EL (cell line): ENCODE measurements at regions not wholly inside any gene's neighbourhood (a gene's known extent, or its start where the extent isn't known, plus 50 kb on each side); places are given as distances from the start of the nearest gene placed in this dataset.
"Not testable (repeated sequence)": the region's sequence is repeated elsewhere in the genome, so short reads cannot be mapped to it uniquely, and the experiment has no call there.

Experiments
- DNase-seq: peaks from one replicate; pipeline ENCODE4 v3.0.0-alpha.2; 2016

GRCh38 chr3:178304758-178305467, 231.3 kb upstream of the KCNMB2 start:
- DNase-seq: peak; percentile 82

DNA sequence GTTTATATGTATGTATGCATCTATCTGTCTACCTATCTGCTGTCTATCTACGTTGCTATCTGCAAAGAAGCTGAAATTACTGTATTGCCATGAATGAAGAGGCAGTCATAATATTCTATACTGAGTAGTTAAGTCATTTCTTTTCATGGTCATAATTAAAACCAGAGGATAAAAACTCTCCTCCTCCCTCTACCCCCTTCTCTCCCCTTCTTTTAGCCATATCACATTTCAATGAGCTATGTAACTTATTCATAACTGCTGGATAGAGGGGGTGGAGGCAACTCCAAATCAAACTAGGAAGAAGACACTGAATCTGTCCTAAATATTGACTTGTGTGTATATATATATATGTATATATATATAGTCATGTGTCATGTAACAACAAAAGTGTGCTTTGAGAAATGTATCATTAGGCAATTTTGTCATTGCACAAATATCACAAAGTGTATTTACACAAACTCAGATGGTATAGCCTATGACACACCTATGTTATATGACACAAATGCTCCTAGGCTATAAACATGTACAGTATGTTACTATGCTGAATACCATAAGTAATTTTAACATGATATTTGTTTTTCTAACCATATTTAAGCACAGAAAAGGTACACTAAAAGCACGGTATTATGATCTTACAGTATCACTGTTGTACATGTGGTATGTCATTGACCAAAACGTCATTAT, 229.7 kb upstream of the KCNMB2 start:
- no peak for DNase-seq

DNA sequence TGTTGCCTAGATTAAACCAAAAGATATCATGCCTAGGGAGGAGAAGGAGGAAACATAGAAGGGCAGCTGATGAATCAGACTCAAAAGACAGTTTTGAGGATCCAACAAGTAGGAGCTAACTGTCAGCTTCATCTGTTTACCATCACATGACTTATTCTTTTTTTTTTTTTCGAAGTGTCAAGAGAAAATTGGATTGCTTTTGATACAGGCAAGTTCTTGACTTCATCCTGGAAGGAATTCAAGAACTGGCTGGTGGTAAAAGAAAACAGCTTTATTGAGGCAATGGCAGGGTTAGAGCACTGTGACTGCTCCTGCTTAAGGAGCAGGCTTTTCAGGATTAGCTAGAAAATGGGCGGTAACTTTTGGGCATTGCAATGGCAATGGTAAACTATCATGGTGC, 227.5 kb upstream of the KCNMB2 start:
- no peak for DNase-seq

DNA sequence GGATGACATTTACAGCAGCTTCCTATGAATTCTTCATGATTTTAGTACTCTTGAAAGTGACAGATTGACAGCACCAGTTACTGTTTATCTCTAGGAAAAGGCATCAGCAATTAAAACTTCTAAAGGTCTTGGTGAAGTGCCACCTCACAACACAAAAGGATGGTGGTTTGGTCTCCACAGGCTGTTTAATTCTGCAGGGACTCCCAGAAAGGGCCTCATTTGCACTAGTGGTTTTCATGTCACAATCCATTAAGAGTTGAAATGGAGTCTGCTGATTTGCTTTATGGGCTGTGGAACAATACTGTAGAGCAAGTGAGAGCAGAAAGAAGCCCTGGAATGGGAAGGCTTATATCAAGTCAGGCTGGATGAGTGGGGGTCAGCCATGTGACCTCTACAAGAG, 225.3 kb upstream of the KCNMB2 start:
- DNase-seq: no peak

DNA sequence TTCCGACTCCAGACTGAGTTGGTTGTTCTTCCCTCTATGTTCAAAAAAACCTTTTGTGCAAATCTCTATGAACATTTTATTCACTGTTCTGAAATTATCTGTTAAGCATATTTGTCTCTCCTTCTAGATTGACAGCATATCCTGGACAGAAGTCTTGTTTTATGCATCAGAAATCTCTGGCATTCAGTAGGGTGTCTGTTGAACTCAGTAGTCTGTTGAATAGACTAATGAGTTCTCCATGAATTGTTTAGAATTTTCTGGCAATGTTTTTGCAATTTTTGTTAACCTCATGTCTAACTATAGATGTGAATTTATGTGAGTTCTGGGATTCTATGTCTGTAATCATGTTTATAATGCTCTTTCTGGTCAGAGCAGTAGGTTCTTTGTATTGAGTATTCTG, 222.5 kb upstream of the KCNMB2 start:
- DNase-seq: no peak

GRCh38 chr3:178318340-178318739, 217.9 kb upstream of the KCNMB2 start:
- DNase-seq: no peak

DNA sequence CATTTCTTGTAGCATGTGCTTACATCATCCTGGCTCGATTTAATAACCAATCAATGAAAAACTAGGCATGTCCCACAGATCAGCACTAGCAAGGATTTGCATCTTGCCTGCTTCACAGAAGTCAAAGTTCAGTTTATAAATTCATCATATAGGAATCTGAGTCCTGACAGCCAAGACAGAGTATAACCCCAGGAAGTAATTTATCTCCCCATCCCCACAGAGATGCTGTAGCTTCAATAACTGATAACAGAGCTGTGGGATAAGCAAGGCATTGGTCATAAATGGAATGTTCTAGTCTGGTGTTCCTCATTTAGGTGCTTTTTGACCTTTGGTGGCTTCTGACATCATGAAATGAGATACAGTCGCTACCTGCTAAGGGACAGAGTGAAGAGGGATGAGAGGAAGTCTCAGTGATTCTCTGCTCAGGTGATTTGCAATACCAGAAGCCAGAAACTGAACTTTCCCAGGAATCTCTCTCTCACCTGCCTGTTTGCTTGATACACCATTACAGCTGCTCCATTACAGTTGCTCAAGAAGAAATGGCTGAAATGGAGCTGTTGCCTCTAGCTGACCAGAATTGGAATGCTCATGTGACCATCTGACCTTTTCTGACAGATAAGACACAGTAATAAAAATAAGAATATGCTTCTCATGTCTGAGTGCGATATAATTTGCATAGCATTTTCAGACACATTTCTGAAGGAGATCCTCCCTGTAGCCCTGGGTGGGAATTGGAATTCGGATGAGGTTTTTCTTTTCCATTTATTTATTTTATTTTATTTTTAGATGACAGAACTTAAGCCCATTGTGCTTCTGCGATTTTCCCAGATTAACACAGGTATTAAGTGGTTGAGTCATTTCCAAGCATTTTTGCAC, 217.1 kb upstream of the KCNMB2 start:
- DNase-seq: no peak

DNA sequence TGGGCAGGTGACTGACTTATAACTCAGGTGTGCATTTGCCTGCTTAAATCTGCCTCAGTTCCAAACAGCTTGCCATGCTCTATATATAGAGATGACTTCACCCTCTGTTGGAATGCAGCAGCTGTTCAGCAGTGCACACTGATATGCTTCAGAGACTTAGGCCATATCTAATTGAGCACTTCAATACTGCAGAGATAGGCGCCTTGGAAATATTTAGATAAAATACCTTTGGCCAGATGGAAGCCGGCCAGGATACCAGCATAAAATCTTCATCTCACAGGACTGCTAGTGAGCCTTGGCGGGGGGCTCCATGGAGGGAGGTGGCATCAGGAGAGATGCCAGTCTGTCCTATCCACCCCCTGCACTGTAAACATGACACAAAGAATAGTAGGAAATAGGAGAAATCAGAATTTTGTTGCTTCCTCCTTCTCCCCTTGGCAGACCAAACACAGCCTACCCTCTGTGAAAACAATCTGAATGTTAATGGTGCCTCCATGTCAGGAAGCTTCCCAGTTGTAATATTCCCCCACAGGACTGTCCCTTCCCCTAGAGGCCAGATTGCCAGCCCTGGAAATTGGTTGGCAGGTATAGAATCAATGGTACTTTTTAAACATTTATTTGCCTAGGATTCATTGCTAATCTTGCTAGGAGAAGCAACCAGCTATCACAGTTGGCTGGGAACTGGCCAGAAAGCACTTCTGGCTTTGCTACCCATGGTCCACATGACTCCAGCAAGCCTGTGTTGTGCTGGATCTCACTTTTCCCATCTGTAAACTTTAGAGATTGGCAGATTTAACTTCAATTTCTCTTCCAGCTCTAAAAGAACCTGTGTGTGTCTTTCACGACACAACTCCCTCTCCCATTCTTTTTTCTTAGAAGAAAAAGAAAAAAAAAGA, 215.5 kb upstream of the KCNMB2 start:
- peak; percentile 55 for DNase-seq

- DNase-seq: no peak
Measured at GRCh38 chr3:178324356-178324755, 211.9 kb upstream of the KCNMB2 start.

- peak; percentile 43 for DNase-seq
Measured at GRCh38 chr3:178325330-178325729, 210.9 kb upstream of the KCNMB2 start.

DNA sequence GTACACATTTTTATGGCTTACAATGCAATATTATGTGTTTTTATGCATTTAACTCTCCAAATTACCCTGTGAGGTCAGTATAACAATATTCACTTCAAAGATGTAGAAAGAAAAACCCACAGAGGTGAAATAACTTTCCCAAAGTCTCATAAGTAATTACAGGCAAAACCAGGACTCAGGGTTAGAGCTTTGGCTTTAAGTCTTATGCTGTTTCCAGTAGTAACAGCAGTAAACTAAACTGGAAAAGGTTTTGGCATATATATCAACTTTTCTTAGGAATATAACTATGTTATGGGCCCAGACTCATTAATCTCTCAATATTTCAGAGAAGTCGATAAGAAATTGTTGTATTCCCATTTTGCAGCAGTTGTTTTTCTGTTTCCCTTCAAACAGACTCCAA, 206.3 kb upstream of the KCNMB2 start:
- DNase-seq: no peak

GRCh38 chr3:178334239-178334638, 202.0 kb upstream of the KCNMB2 start:
- DNase-seq: no peak

DNA sequence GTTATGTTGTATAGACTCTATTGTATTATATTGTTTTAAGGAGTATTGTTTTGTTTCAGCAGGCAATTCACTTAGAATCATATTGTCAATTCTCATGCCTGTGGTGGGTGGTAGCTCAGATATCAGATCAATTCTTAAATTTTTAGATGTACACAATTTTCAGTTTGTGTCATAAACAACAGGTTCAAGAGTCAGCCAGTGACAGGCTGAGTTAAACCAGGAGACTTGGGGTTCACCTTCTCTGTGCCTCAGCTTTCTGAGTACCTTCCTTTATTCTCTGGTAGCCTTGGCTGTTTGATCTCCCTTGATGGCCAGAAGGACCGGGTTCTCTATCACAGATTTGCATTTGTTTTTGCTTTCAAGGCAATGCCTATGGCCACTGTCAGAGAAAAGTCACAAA, 199.9 kb upstream of the KCNMB2 start:
- DNase-seq: no peak

DNA sequence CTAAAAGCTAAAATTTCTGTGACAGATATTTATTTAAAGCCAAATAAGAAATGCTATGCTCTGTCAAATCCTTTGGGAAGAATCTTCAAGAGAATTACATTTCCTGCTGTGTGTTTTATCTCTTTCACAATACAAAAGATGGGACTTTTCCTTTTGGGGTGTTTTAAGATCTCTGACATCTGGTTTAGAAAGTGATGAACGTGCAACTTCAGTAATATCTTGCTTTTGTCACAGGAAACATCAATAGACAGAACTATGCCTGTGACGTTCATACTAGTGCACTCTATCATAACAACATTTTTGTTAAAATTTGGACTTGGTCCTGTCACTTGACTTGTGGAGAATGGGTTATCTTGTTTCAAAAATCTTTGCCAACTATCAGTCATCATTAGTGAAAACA, 195.7 kb upstream of the KCNMB2 start:
- DNase-seq: no peak

DNA sequence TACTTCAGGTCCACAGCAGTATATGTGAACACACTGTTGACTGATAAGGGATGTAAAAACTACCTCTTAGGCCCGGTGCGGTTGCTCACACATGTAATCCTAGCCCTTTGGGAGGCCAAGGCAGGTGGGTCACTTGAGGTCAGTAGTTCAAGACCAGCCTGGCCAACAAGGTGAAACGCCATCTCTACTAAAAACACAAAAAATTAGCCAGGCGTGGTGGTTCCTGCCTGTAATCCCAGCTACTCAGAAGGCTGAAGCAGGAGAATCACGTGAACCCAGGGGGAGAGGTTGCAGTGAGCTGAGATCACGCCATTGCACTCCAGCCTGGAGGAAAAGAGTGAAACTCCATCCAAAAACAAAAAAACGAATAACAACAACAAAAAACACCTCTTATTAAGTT, 194.6 kb upstream of the KCNMB2 start:
- no peak for DNase-seq

GRCh38 chr3:178342111-178342510, 194.1 kb upstream of the KCNMB2 start:
- peak; percentile 58 for DNase-seq

DNA sequence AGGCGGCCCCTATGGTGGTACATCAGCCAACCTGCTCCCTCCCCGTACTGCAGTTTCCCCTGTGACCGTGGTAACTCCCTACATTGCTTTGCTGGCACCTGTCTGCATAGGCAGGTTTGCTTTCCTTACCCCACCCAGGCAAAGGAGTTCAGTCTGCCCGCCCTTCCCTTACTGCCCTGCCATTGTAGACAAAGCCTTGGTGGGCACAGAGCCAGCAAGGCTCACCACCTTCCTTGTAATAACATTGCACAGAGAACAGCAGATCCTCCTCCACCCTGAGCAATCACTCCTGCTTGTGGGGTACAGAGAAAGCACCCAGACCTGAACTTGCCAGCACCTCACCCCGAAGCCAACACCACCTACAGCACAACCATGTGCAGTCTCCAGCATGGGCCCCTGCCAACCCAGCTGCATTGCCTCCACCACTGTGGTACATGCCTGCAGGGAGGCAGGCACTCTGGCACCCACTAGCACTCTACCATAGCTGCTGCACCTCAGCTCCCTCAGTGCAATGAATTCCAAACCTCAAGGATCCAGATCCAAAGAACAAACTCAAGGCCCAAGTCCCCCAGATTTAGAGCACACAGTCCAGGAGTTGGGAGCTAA, 192.7 kb upstream of the KCNMB2 start:
- no peak for DNase-seq

- DNase-seq: no peak
Measured at GRCh38 chr3:178345944-178346343, 190.3 kb upstream of the KCNMB2 start.

DNA sequence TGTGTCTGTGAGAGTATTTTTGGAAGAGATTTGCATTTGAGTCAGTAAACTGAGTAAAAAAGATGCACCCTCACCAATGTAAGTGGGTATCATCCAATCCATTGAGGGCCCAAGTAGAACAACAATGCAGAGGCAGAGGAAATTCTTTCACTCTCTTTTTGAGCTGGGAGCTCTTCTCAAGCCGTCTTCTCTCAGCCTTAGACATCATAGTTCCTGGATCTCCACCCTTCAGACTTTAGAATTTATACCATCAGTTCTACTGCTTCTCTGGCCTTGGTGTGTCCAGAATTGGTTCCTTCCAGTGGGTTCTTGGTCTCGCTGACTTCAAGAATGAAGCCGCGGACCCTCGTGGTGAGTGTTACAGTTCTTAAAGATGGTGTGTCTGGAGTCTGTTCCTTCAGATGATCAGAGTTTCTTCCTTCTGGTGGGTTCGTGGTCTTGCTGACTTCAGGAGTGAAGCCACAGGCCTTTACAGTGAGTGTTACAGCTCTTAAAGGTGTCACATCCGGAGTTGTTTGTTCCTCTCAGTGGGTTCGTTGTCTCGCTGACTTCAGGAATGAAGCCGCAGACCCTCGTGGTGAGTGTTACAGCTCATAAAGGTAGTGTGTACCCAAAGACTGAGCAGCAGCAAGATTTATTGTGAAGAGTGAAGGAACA, 187.5 kb upstream of the KCNMB2 start:
- not testable (repeated sequence) for DNase-seq

- DNase-seq: not testable (repeated sequence)
Measured at GRCh38 chr3:178349218-178349596, 187.0 kb upstream of the KCNMB2 start.

DNA sequence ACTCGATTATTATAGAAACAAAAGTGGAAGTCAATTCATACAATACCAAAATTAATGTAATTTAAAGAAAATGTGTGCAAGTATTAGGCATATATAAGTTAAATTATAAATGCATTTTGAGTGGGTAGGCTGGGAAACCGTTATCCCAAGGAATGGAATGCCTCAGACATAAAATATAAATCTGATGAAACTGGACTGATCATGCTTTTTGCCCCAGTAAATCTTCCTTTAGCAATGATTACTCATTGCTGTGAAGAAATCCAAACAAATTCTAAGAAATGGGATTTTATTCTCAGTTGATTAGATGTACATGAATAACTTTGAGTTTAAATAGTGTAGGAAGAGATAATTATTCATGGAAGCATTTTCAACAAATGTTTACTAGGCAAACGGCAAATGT, 185.5 kb upstream of the KCNMB2 start:
- peak; percentile 46 for DNase-seq
